IMR-90 (cell line): ENCODE measurements at regions not wholly inside any gene's neighbourhood (a gene's known extent, or its start where the extent isn't known, plus 50 kb on each side); places are given as distances from the start of the nearest gene placed in this dataset.

ENCODE experiments used
- ATAC-seq: fragments of 200-7000 bp; cut with Tn5 transposase; 2 replicates; pipeline ENCODE4 v1.9.1; 2020; ENCODE audit warnings: low read depth, mild to moderate bottlenecking, moderate library complexity
- BruUV-seq: library from RNA; stranded (reverse); fragments of 400-500 nt; replicated peaks from 2 replicates; lab custom pipeline; 2021; lab: Mats Ljungman, UMichigan
- CTCF ChIA-PET: fragments of 300-600 bp; formaldehyde crosslinking; extraction: SDS; loops from one replicate; lab custom pipeline; 2021; ENCODE audit warnings: antibody characterized with exemption; lab: Yijun Ruan, JAX
- POLR2A ChIA-PET: fragments of 300-600 bp; sonication (Branson Sonifier 250); formaldehyde crosslinking; loops from one replicate; lab custom pipeline; 2022; ENCODE audit warnings: antibody characterized with exemption; ENCODE audit not compliant: unreplicated experiment; lab: Charles Lee
- DNase-seq: peaks from one replicate; pipeline ENCODE4 v3.0.0; 2013
- H2AFZ ChIP-seq: replicated peaks from 2 replicates; pipeline ENCODE3; 2013; ENCODE audit warnings: low read length, mild to moderate bottlenecking; ENCODE audit not compliant: poor library complexity
- H2AK5ac ChIP-seq: 2 replicates; pipeline ENCODE4 v1.6.1; 2013; ENCODE audit warnings: low read depth, low read length, inconsistent platforms
- H2AK9ac ChIP-seq: replicated peaks from 2 replicates; pipeline ENCODE3; 2013; ENCODE audit warnings: mild to moderate bottlenecking, low read depth, low read length, moderate library complexity; ENCODE audit not compliant: poor library complexity
- H2BK120ac ChIP-seq: 2 replicates; pipeline ENCODE4 v1.6.1; 2013; ENCODE audit warnings: low read depth, low read length, inconsistent platforms
- H2BK15ac ChIP-seq: 3 replicates; pipeline ENCODE4 v1.6.1; 2013; ENCODE audit warnings: low read depth, low read length, inconsistent platforms
- H2BK20ac ChIP-seq: 2 replicates; pipeline ENCODE4 v1.6.1; 2013; ENCODE audit warnings: low read depth, mild to moderate bottlenecking, inconsistent platforms, low read length, moderate library complexity
- H2BK5ac ChIP-seq: 2 replicates; pipeline ENCODE4 v1.6.1; 2013; ENCODE audit warnings: mild to moderate bottlenecking, low read depth, low read length, inconsistent platforms; ENCODE audit not compliant: poor library complexity, severe bottlenecking
- H3K14ac ChIP-seq: replicated peaks from 2 replicates; pipeline ENCODE4 v1.6.1; 2013; ENCODE audit warnings: low read depth, low read length, inconsistent platforms
- H3K18ac ChIP-seq: 2 replicates; pipeline ENCODE4 v1.6.1; 2013; ENCODE audit warnings: low read depth, low read length, control low read depth
- H3K23ac ChIP-seq: 2 replicates; pipeline ENCODE4 v1.6.1; 2013; ENCODE audit warnings: low read depth, low read length, inconsistent platforms
- H3K27ac ChIP-seq: 2 replicates; pipeline ENCODE4 v1.5.1; 2013; ENCODE audit warnings: mild to moderate bottlenecking, control low read depth, low read length; ENCODE audit not compliant: insufficient read depth
- H3K27me3 ChIP-seq: 2 replicates; pipeline ENCODE4 v1.6.1; 2013; ENCODE audit warnings: low read length; ENCODE audit not compliant: control insufficient read depth, insufficient read depth
- H3K36me3 ChIP-seq: 2 replicates; pipeline ENCODE4 v1.6.1; 2013; ENCODE audit warnings: low read length, mixed read lengths; ENCODE audit not compliant: control insufficient read depth, insufficient read depth
- H3K4ac ChIP-seq: 2 replicates; pipeline ENCODE4 v1.6.1; 2013; ENCODE audit warnings: low read depth, low read length, inconsistent platforms
- H3K4me1 ChIP-seq: 2 replicates; pipeline ENCODE4 v1.6.1; 2013; ENCODE audit warnings: low read length, mixed read lengths; ENCODE audit not compliant: control insufficient read depth, insufficient read depth
- H3K4me2 ChIP-seq: 2 replicates; pipeline ENCODE4 v1.6.1; 2013; ENCODE audit warnings: low read depth, mild to moderate bottlenecking, control low read depth, low read length, moderate library complexity
- H3K4me3 ChIP-seq: 2 replicates; pipeline ENCODE4 v1.5.1; 2013; ENCODE audit warnings: low read depth, mild to moderate bottlenecking, control low read depth, low read length, moderate library complexity; ENCODE audit not compliant: insufficient read depth
- H3K56ac ChIP-seq: 2 replicates; pipeline ENCODE4 v1.6.1; 2013; ENCODE audit warnings: low read length, inconsistent platforms; ENCODE audit not compliant: insufficient read depth; ENCODE audit errors: extremely low read depth
- H3K79me1 ChIP-seq, 2 experiments: 2 replicates each; pipeline ENCODE4 v1.6.1; 2013; ENCODE audit warnings: low read length in 2 of 2, inconsistent platforms in 1 of 2, low read depth in 1 of 2
- H3K9ac ChIP-seq: 2 replicates; pipeline ENCODE4 v1.6.1; 2013; ENCODE audit warnings: low read depth, low read length, control low read depth
- H3K9me1 ChIP-seq: 2 replicates; pipeline ENCODE4 v1.6.1; 2013; ENCODE audit warnings: low read length, inconsistent platforms; ENCODE audit not compliant: insufficient read depth
- H3K9me3 ChIP-seq: 2 replicates; pipeline ENCODE4 v1.6.1; 2013; ENCODE audit warnings: low read length; ENCODE audit not compliant: control insufficient read depth, insufficient read depth
- H4K20me1 ChIP-seq: 2 replicates; pipeline ENCODE4 v1.6.1; 2013; ENCODE audit warnings: low read length, inconsistent platforms; ENCODE audit not compliant: insufficient read depth
- H4K5ac ChIP-seq: 2 replicates; pipeline ENCODE4 v1.6.1; 2013; ENCODE audit warnings: mild to moderate bottlenecking, low read depth, low read length, control low read depth
- H4K8ac ChIP-seq, 2 experiments: 2 replicates each; pipeline ENCODE4 v1.6.1; 2013; ENCODE audit warnings: low read depth in 2 of 2, low read length in 2 of 2, control low read depth in 1 of 2, inconsistent platforms in 1 of 2
- H4K91ac ChIP-seq: 2 replicates; pipeline ENCODE4 v1.6.1; 2013; ENCODE audit warnings: low read depth, low read length, inconsistent platforms; ENCODE audit not compliant: insufficient read depth
- BHLHE40 ChIP-seq: fragments of 150-350 bp; IDR thresholded peaks from 2 replicates; pipeline ENCODE4 v1.6.1; 2016; ENCODE audit warnings: mild to moderate bottlenecking, low read depth, low read length
- CEBPB ChIP-seq: IDR thresholded peaks from 2 replicates; pipeline ENCODE4 v1.6.1; 2012; ENCODE audit warnings: low read depth, low read length, improper control_type of control experiment
- MAFK ChIP-seq: IDR thresholded peaks from 2 replicates; pipeline ENCODE4 v1.6.1; 2012; ENCODE audit warnings: low read depth, low read length, improper control_type of control experiment
- MXI1 ChIP-seq: IDR thresholded peaks from 2 replicates; pipeline ENCODE4 v1.6.1; 2012; ENCODE audit warnings: low read depth, mild to moderate bottlenecking, low read length, moderate library complexity, borderline replicate concordance
- NFE2L2 ChIP-seq: fragments of 150-350 bp; IDR thresholded peaks from 2 replicates; pipeline ENCODE4 v1.6.1; 2016; ENCODE audit warnings: low read depth, mild to moderate bottlenecking, low read length
- RAD21 ChIP-seq: IDR thresholded peaks from 2 replicates; pipeline ENCODE4 v1.6.1; 2012; ENCODE audit warnings: low read length, improper control_type of control experiment
- RCOR1 ChIP-seq: IDR thresholded peaks from 2 replicates; pipeline ENCODE4 v1.6.1; 2012; ENCODE audit warnings: mild to moderate bottlenecking, low read length, improper control_type of control experiment; ENCODE audit not compliant: insufficient replicate concordance
- RFX5 ChIP-seq: IDR thresholded peaks from 2 replicates; pipeline ENCODE4 v1.8.0; 2012; ENCODE audit warnings: low read depth, mild to moderate bottlenecking, low read length, moderate library complexity
- SMC3 ChIP-seq: fragments of 150-350 bp; IDR thresholded peaks from 2 replicates; pipeline ENCODE4 v1.6.1; 2016; ENCODE audit warnings: low read depth, mild to moderate bottlenecking, antibody characterized with exemption, low read length, moderate library complexity
- WGBS, 2 experiments: methylation state at CpG; one replicate each; pipeline versions ENCODE4 v1.1.5 to v1.1.7; 2013; ENCODE audit warnings: missing lambda C conversion rate in 2 of 2; ENCODE audit not compliant: insufficient read length in 1 of 2; ENCODE audit errors: extremely low coverage in 2 of 2; 5-methylcytosine and 5-hydroxymethylcytosine counted together
- dilution Hi-C: fragments of 300-500 bp; cut with HindIII; formaldehyde crosslinking; loops from one replicate; pipeline ENCODE4 v1.14.3; 2018; ENCODE audit warnings: low sequenced_read_pairs; ENCODE audit not compliant: unreplicated experiment
- in situ Hi-C: fragments of 300-500 bp; cut with MboI; formaldehyde crosslinking; loops from 3 replicates; pipeline ENCODE4 v1.14.3; 2019; ENCODE audit warnings: low sequenced_read_pairs, inconsistent platforms, mixed read lengths
- intact Hi-C: fragments of 100-400 bp; cut with micrococcal nuclease; formaldehyde crosslinking; loops from 2 replicates; pipeline ENCODE4 v1.10.0; 2022
- TF ChIP-seq, protein P1 (sequence below): fragments of 150-350 bp; IDR thresholded peaks from 2 replicates; pipeline ENCODE4 v1.6.1; 2017; ENCODE audit warnings: mild to moderate bottlenecking, antibody characterized with exemption, low read length, low read depth
- TF ChIP-seq, protein P2 (sequence below): fragments of 150-350 bp; IDR thresholded peaks from 2 replicates; pipeline ENCODE4 v1.6.1; 2016; ENCODE audit warnings: low read depth, mild to moderate bottlenecking, low read length, moderate library complexity, borderline replicate concordance
- TF ChIP-seq, protein P3 (sequence below): conservative IDR thresholded peaks from 2 replicates; pipeline ENCODE4 v1.5.1; 2012; ENCODE audit warnings: mild to moderate bottlenecking, low read depth, low read length, improper control_type of control experiment

DNA sequence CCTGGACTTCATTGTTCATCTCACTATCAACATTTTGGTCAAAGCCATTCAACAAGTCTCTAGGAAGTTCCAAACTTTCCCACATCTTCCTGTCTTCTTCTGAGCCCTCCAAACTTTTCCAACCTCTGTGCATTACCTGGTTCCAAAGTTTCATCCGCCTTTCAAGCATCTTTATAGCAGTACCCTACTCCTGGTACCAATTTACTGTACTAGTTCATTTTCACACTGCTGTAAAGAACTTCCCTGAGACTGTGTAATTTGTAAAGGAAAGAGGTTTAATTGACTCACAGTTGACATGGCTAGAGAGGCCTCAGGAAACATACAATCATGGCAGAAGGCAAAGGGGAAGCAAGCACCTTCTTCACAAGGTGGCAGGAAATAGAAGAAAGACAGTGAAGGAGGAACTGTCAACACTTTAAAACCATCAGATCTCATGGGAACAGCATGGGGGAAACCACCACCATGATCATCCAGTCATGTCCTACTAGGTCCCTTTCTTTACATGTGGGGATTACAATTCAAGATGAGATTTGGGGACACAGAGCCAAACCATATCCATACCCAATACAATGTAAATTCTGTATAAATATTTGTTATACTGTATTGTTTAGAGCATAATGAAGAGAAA, 109.7 kb downstream of the C12orf75 start:
- H3K27ac ChIP-seq, result no peak overlapping the region
- no peaks in the 10 kb centered on the region for H3K27me3 ChIP-seq
- ATAC-seq (no peak), DNase-seq (no peak)
- no peak overlapping the region for H2BK5ac ChIP-seq
- no peak overlapping the region for H3K56ac ChIP-seq
- peaks cover 3% of the 10 kb centered on the region; the same call in 1 of the 2 replicates for H3K9me3 ChIP-seq
- H3K18ac ChIP-seq, result no peak overlapping the region
- no peaks in the 10 kb centered on the region for H4K20me1 ChIP-seq
- H2AK9ac ChIP-seq, result no peak overlapping the region
- H3K4ac ChIP-seq, result no peak overlapping the region
- WGBS, 2 experiments, result no CpG with 5 or more reads among the region's 1 CpG
- no peak overlapping the region for H3K14ac ChIP-seq
- POLR2A ChIA-PET, result no interaction called here
- no peak overlapping the region for H3K4me3 ChIP-seq
- CTCF ChIA-PET, result no interaction called here
- no peaks in the 10 kb centered on the region for H3K36me3 ChIP-seq
- no peak overlapping the region for H2AK5ac ChIP-seq
- no peak overlapping the region for H2BK20ac ChIP-seq
- no peak overlapping the region for H4K8ac ChIP-seq
- no peak overlapping the region for H4K5ac ChIP-seq
- in situ Hi-C loops, result no loop called here
- H3K79me1 ChIP-seq, result no peaks in the 10 kb centered on the region
- H2AFZ ChIP-seq, result no peak overlapping the region
- no peaks in the 10 kb centered on the region for H3K4me1 ChIP-seq
- dilution Hi-C loops, result no loop called here
- H4K91ac ChIP-seq, result no peak overlapping the region
- no peak overlapping the region for H3K23ac ChIP-seq
- intact Hi-C loops, result no loop called here
- no peak overlapping the region for H2BK15ac ChIP-seq
- TF ChIP-seq, protein P1, sequence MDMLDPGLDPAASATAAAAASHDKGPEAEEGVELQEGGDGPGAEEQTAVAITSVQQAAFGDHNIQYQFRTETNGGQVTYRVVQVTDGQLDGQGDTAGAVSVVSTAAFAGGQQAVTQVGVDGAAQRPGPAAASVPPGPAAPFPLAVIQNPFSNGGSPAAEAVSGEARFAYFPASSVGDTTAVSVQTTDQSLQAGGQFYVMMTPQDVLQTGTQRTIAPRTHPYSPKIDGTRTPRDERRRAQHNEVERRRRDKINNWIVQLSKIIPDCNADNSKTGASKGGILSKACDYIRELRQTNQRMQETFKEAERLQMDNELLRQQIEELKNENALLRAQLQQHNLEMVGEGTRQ, result no peak
- TF ChIP-seq, protein P2, sequence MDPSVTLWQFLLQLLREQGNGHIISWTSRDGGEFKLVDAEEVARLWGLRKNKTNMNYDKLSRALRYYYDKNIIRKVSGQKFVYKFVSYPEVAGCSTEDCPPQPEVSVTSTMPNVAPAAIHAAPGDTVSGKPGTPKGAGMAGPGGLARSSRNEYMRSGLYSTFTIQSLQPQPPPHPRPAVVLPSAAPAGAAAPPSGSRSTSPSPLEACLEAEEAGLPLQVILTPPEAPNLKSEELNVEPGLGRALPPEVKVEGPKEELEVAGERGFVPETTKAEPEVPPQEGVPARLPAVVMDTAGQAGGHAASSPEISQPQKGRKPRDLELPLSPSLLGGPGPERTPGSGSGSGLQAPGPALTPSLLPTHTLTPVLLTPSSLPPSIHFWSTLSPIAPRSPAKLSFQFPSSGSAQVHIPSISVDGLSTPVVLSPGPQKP, result no peak
- TF ChIP-seq CEBPB (no peak), NFE2L2 (no peak), RCOR1 (no peak), MAFK (no peak), RAD21 (no peak), BHLHE40 (no peak), MXI1 (no peak), SMC3 (no peak), RFX5 (no peak)
- TF ChIP-seq, protein P3, sequence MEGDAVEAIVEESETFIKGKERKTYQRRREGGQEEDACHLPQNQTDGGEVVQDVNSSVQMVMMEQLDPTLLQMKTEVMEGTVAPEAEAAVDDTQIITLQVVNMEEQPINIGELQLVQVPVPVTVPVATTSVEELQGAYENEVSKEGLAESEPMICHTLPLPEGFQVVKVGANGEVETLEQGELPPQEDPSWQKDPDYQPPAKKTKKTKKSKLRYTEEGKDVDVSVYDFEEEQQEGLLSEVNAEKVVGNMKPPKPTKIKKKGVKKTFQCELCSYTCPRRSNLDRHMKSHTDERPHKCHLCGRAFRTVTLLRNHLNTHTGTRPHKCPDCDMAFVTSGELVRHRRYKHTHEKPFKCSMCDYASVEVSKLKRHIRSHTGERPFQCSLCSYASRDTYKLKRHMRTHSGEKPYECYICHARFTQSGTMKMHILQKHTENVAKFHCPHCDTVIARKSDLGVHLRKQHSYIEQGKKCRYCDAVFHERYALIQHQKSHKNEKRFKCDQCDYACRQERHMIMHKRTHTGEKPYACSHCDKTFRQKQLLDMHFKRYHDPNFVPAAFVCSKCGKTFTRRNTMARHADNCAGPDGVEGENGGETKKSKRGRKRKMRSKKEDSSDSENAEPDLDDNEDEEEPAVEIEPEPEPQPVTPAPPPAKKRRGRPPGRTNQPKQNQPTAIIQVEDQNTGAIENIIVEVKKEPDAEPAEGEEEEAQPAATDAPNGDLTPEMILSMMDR, result no peak
- no peak overlapping the region for H2BK120ac ChIP-seq
- no peak overlapping the region for H3K4me2 ChIP-seq
- BruUV-seq, result no TSS peak
- H3K9ac ChIP-seq, result no peak overlapping the region
- H3K9me1 ChIP-seq, result no peaks in the 10 kb centered on the region
